Left ventricle myocardium inferior (tissue), 1 donor: ENCODE measurements at regions not wholly inside any gene's neighbourhood (a gene's known extent, or its start where the extent isn't known, plus 50 kb on each side); places are given as distances from the start of the nearest gene placed in this dataset.

ENCODE experiments used
- DNase-seq: peaks from one replicate; pipeline ENCODE4 v3.0.0-alpha.2; 2020
- H3K27ac ChIP-seq: fragments of 200-600 bp; replicated peaks from 2 replicates; pipeline ENCODE4 v1.8.0; 2021
- H3K27me3 ChIP-seq: fragments of 200-600 bp; 2 replicates; pipeline ENCODE4 v1.8.0; 2021; ENCODE audit warnings: low read depth
- H3K36me3 ChIP-seq: fragments of 200-600 bp; 2 replicates; pipeline ENCODE4 v1.8.0; 2021
- H3K4me1 ChIP-seq: fragments of 200-600 bp; 2 replicates; pipeline ENCODE4 v1.8.0; 2021
- H3K4me3 ChIP-seq: fragments of 200-600 bp; 2 replicates; pipeline ENCODE4 v1.8.0; 2021; ENCODE audit warnings: mild to moderate bottlenecking, moderate library complexity
- H3K9me3 ChIP-seq: fragments of 200-600 bp; replicated peaks from 2 replicates; pipeline ENCODE4 v1.8.0; 2021
- CTCF ChIP-seq: fragments of 200-600 bp; IDR thresholded peaks from 2 replicates; pipeline ENCODE4 v1.8.0; 2021; ENCODE audit warnings: antibody characterized with exemption, mild to moderate bottlenecking, borderline replicate concordance
- intact Hi-C: fragments of 100-400 bp; cut with micrococcal nuclease; formaldehyde crosslinking; loops from one replicate; pipeline ENCODE4 v1.11.0; 2022
- donor health status: DM: no; HTN: yes; CAD: no; lungs with severe emphysema.

- H3K4me3 ChIP-seq, result no peak overlapping the region
- intact Hi-C loops, result loop anchor here (10.0 kb wide), 1 partner anchor 67 kb away; no protein-coding TSS in a partner anchor
- DNase-seq, result no peak
- peaks cover 58% of the 10 kb centered on the region for H3K36me3 ChIP-seq
- no peaks in the 10 kb centered on the region for H3K4me1 ChIP-seq
- H3K27ac ChIP-seq, result no peak overlapping the region
- TF ChIP-seq CTCF, result no peak
- no peaks in the 10 kb centered on the region for H3K27me3 ChIP-seq
- H3K9me3 ChIP-seq, result no peaks in the 10 kb centered on the region
Observed at GRCh38 chr21:36211660-36212512, 55.3 kb downstream of the DOP1B start.

GRCh38 chr21:36212513-36212780, 55.8 kb downstream of the DOP1B start:
- no peak for TF ChIP-seq CTCF
- no peak overlapping the region for H3K4me3 ChIP-seq
- H3K27ac ChIP-seq, result no peak overlapping the region
- H3K9me3 ChIP-seq, result no peaks in the 10 kb centered on the region
- intact Hi-C loops, result loop anchor here (10.0 kb wide), 1 partner anchor 68 kb away; no protein-coding TSS in a partner anchor
- H3K36me3 ChIP-seq, result peaks cover 62% of the 10 kb centered on the region
- no peaks in the 10 kb centered on the region for H3K4me1 ChIP-seq
- H3K27me3 ChIP-seq, result no peaks in the 10 kb centered on the region
- DNase-seq, result no peak

- Histone ChIP-seq H3K36me3 (peaks cover 78% of the 10 kb centered on the region), H3K4me3 (no peak overlapping the region), H3K27ac (no peak overlapping the region), H3K27me3 (no peaks in the 10 kb centered on the region), H3K4me1 (no peaks in the 10 kb centered on the region), H3K9me3 (no peaks in the 10 kb centered on the region)
- intact Hi-C loops, result loop anchor here (10.0 kb wide), 1 partner anchor 70 kb away; no protein-coding TSS in a partner anchor
- no peak for DNase-seq
- TF ChIP-seq CTCF, result no peak
Observed at GRCh38 chr21:36214561-36214960, 57.9 kb downstream of the DOP1B start.

GRCh38 chr21:36217743-36218142, 61.1 kb downstream of the DOP1B start:
- H3K4me3 ChIP-seq, result no peak overlapping the region
- no peak for DNase-seq
- peaks cover 82% of the 10 kb centered on the region for H3K36me3 ChIP-seq
- no peaks in the 10 kb centered on the region for H3K4me1 ChIP-seq
- no peak overlapping the region for H3K27ac ChIP-seq
- intact Hi-C loops, result loop anchor here (10.0 kb wide), 1 partner anchor 73 kb away; no protein-coding TSS in a partner anchor
- no peaks in the 10 kb centered on the region for H3K27me3 ChIP-seq
- H3K9me3 ChIP-seq, result no peaks in the 10 kb centered on the region
- TF ChIP-seq CTCF, result no peak

- no peak overlapping the region for H3K4me3 ChIP-seq
Observed at GRCh38 chr21:36218691-36219090, 62.1 kb downstream of the DOP1B start.

More at GRCh38 chr21:36218691-36219090, 62.1 kb downstream of the DOP1B start:
- no peak for DNase-seq
- no peaks in the 10 kb centered on the region for H3K27me3 ChIP-seq
- no peak for TF ChIP-seq CTCF
- no peaks in the 10 kb centered on the region for H3K9me3 ChIP-seq
- H3K36me3 ChIP-seq, result peaks cover 83% of the 10 kb centered on the region
- no peak overlapping the region for H3K27ac ChIP-seq
- H3K4me1 ChIP-seq, result no peaks in the 10 kb centered on the region
- intact Hi-C loops, result loop anchor here (10.0 kb wide), 1 partner anchor 74 kb away; no protein-coding TSS in a partner anchor
